ENCODE measurements at regions not wholly inside any gene's neighbourhood (a gene's known extent, or its start where the extent isn't known, plus 50 kb on each side); places are given as distances from the start of the nearest gene placed in this dataset.

GRCh38 chr2:60659026-60659425 lies 97.0 kb upstream of the PAPOLG start:
- DNase-seq, result no peak

- DNase-seq, result no peak
These were observed 94.9 kb upstream of the PAPOLG start for GRCh38 chr2:60661073-60661738.

- DNase-seq, result no peak
These were observed 93.3 kb upstream of the PAPOLG start for GRCh38 chr2:60662781-60663180.

GRCh38 chr2:60671966-60672365 lies 84.1 kb upstream of the PAPOLG start:
- DNase-seq, result no peak

- peak; percentile 84 for DNase-seq
These were observed 81.4 kb upstream of the PAPOLG start for GRCh38 chr2:60674524-60675165.

- no peak for DNase-seq
These were observed 80.8 kb upstream of the PAPOLG start for GRCh38 chr2:60675301-60675700.

GRCh38 chr2:60676706-60677330 lies 79.2 kb upstream of the PAPOLG start:
- DNase-seq, result no peak

- no peak for DNase-seq
These were observed 78.7 kb upstream of the PAPOLG start for GRCh38 chr2:60677356-60677755.

GRCh38 chr2:60678551-60678950 lies 77.5 kb upstream of the PAPOLG start:
- no peak for DNase-seq

- no peak for DNase-seq
These were observed 76.9 kb upstream of the PAPOLG start for GRCh38 chr2:60679036-60679780.

GRCh38 chr2:60693551-60693950 lies 62.5 kb upstream of the PAPOLG start:
- no peak for DNase-seq

- no peak for DNase-seq
These were observed 60.3 kb upstream of the PAPOLG start for GRCh38 chr2:60695793-60696192.

- DNase-seq, result no peak
These were observed 56.5 kb upstream of the PAPOLG start for GRCh38 chr2:60699617-60700016.

- no peak for DNase-seq
These were observed 50.0 kb upstream of the PAPOLG start for GRCh38 chr2:60706021-60706420.
